H9 (cell line): ENCODE measurements at regions not wholly inside any gene's neighbourhood (a gene's known extent, or its start where the extent isn't known, plus 50 kb on each side); places are given as distances from the start of the nearest gene placed in this dataset.

Experiments
- DNase-seq: peaks from one replicate; pipeline ENCODE4 v3.0.0-alpha.2; 2017
- H2AFZ ChIP-seq: one replicate; pipeline ENCODE4 v1.6.1; 2013; ENCODE audit warnings: mild to moderate bottlenecking, low read length, control low read depth, moderate library complexity
- H2AK5ac ChIP-seq: 2 replicates; pipeline ENCODE4 v1.6.1; 2013; ENCODE audit warnings: low read length, control low read depth, mixed read lengths; ENCODE audit not compliant: insufficient read length
- H2BK120ac ChIP-seq: one replicate; pipeline ENCODE4 v1.6.1; 2013; ENCODE audit warnings: low read depth, mild to moderate bottlenecking, low read length, control low read depth, inconsistent platforms; ENCODE audit not compliant: poor library complexity, severe bottlenecking
- H2BK12ac ChIP-seq: 2 replicates; pipeline ENCODE4 v1.6.1; 2013; ENCODE audit warnings: low read length, control low read depth, mixed read lengths, low read depth; ENCODE audit not compliant: insufficient read length
- H2BK15ac ChIP-seq: 2 replicates; pipeline ENCODE4 v1.6.1; 2013; ENCODE audit warnings: low read depth, low read length, control low read depth
- H2BK20ac ChIP-seq: one replicate; pipeline ENCODE4 v1.6.1; 2013; ENCODE audit warnings: low read depth, mild to moderate bottlenecking, low read length, control low read depth, inconsistent platforms; ENCODE audit not compliant: poor library complexity, severe bottlenecking
- H2BK5ac ChIP-seq: 2 replicates; pipeline ENCODE4 v1.6.1; 2013; ENCODE audit warnings: low read length, control low read depth, mixed read lengths; ENCODE audit not compliant: insufficient read length
- H3K14ac ChIP-seq: 2 replicates; pipeline ENCODE4 v1.6.1; 2013; ENCODE audit warnings: low read length, control low read depth; ENCODE audit not compliant: insufficient read depth
- H3K18ac ChIP-seq: 2 replicates; pipeline ENCODE4 v1.6.1; 2013; ENCODE audit warnings: low read depth, mild to moderate bottlenecking, mixed read lengths, low read length, control low read depth; ENCODE audit not compliant: insufficient read length
- H3K23ac ChIP-seq: 2 replicates; pipeline ENCODE4 v1.6.1; 2013; ENCODE audit warnings: low read length, control low read depth, mixed read lengths, low read depth; ENCODE audit not compliant: insufficient read length
- H3K23me2 ChIP-seq: 2 replicates; pipeline ENCODE4 v1.6.1; 2013; ENCODE audit warnings: low read depth, mild to moderate bottlenecking, mixed read lengths, low read length, control low read depth; ENCODE audit not compliant: insufficient read length, poor library complexity, severe bottlenecking
- H3K27ac ChIP-seq: 2 replicates; pipeline ENCODE4 v1.5.1; 2013; ENCODE audit warnings: low read length, control low read depth, mixed read lengths, low read depth; ENCODE audit not compliant: insufficient read length
- H3K27me3 ChIP-seq: 2 replicates; pipeline ENCODE4 v1.6.1; 2013; ENCODE audit warnings: low read length, control low read depth, inconsistent platforms; ENCODE audit not compliant: insufficient read depth
- H3K4ac ChIP-seq: 2 replicates; pipeline ENCODE4 v1.6.1; 2013; ENCODE audit warnings: low read depth, mild to moderate bottlenecking, control low read depth, inconsistent platforms, low read length, moderate library complexity
- H3K4me1 ChIP-seq: 2 replicates; pipeline ENCODE4 v1.6.1; 2013; ENCODE audit warnings: low read length, control low read depth, inconsistent platforms; ENCODE audit not compliant: insufficient read depth
- H3K4me2 ChIP-seq: 2 replicates; pipeline ENCODE4 v1.6.1; 2013; ENCODE audit warnings: low read length, control low read depth, mixed read lengths; ENCODE audit not compliant: insufficient read length, insufficient read depth
- H3K56ac ChIP-seq: 2 replicates; pipeline ENCODE4 v1.6.1; 2013; ENCODE audit warnings: low read depth, mild to moderate bottlenecking, mixed read lengths, low read length, control low read depth; ENCODE audit not compliant: insufficient read length
- H3K79me1 ChIP-seq: 2 replicates; pipeline ENCODE4 v1.6.1; 2013; ENCODE audit warnings: low read depth, mild to moderate bottlenecking, moderate library complexity, low read length, control low read depth, inconsistent platforms; ENCODE audit not compliant: insufficient read depth, poor library complexity, severe bottlenecking
- H3K79me2 ChIP-seq: 2 replicates; pipeline ENCODE4 v1.6.1; 2013; ENCODE audit warnings: low read length, control low read depth, inconsistent platforms; ENCODE audit not compliant: insufficient read depth
- H3K9ac ChIP-seq: 2 replicates; pipeline ENCODE4 v1.6.1; 2013; ENCODE audit warnings: low read length, control low read depth, mixed read lengths; ENCODE audit not compliant: insufficient read length; ENCODE audit errors: extremely low read depth
- H3K9me3 ChIP-seq: one replicate; pipeline ENCODE4 v1.6.1; 2013; ENCODE audit warnings: low read depth, low read length, inconsistent platforms; ENCODE audit not compliant: control insufficient read depth
- H3T11ph ChIP-seq: one replicate; pipeline ENCODE4 v1.6.1; 2013; ENCODE audit warnings: mild to moderate bottlenecking, low read length, control low read depth, inconsistent platforms
- H4K20me1 ChIP-seq: one replicate; pipeline ENCODE4 v1.6.1; 2013; ENCODE audit not compliant: control insufficient read depth, insufficient read length, insufficient read depth
- H4K5ac ChIP-seq: 2 replicates; pipeline ENCODE4 v1.6.1; 2013; ENCODE audit warnings: low read depth, mild to moderate bottlenecking, mixed read lengths, low read length, control low read depth; ENCODE audit not compliant: insufficient read length
- H4K8ac ChIP-seq: replicated peaks from 2 replicates; pipeline ENCODE4 v1.6.1; 2013; ENCODE audit warnings: low read length, control low read depth, mixed read lengths, low read depth; ENCODE audit not compliant: insufficient read length
- H4K91ac ChIP-seq: 2 replicates; pipeline ENCODE4 v1.6.1; 2013; ENCODE audit warnings: low read depth, mild to moderate bottlenecking, moderate library complexity, mixed read lengths, low read length, control low read depth; ENCODE audit not compliant: insufficient read length
- H3K27ac Mint-ChIP-seq, 3 experiments: 2 replicates in 2 of 3; 3 replicates in 1 of 3; pipeline ENCODE4 v1.8.0; 2020 to 2021; ENCODE audit warnings: mixed read lengths in 3 of 3, mild to moderate bottlenecking in 1 of 3, moderate library complexity in 1 of 3
- H3K27me3 Mint-ChIP-seq: 2 replicates; pipeline ENCODE4 v1.8.0; 2021; ENCODE audit warnings: low read depth, mild to moderate bottlenecking, moderate library complexity, mixed read lengths
- H3K36me3 Mint-ChIP-seq, 3 experiments: 2 replicates in 2 of 3; 3 replicates in 1 of 3; pipeline ENCODE4 v1.8.0; 2020 to 2021; ENCODE audit warnings: low read depth in 3 of 3, mixed read lengths in 3 of 3; ENCODE audit not compliant: insufficient read depth in 1 of 3
- H3K4me1 Mint-ChIP-seq, 2 experiments: 2 replicates each; pipeline ENCODE4 v1.8.0; 2020; ENCODE audit warnings: mixed read lengths in 2 of 2
- H3K4me3 Mint-ChIP-seq, 2 experiments: 2 replicates in 1 of 2; 3 replicates in 1 of 2; pipeline ENCODE4 v1.8.0; 2020 to 2021; ENCODE audit warnings: mild to moderate bottlenecking in 2 of 2, mixed read lengths in 2 of 2, moderate library complexity in 1 of 2
- H3K9me3 Mint-ChIP-seq, 2 experiments: 2 replicates in 1 of 2; 3 replicates in 1 of 2; pipeline ENCODE4 v1.8.0; 2020; ENCODE audit warnings: mild to moderate bottlenecking in 2 of 2, mixed read lengths in 2 of 2, moderate library complexity in 1 of 2
- WGBS: extraction: QIAGEN DNeasy Blood & Tissue Kit; methylation state at CpG from one replicate; pipeline ENCODE4 v1.1.7; 2013; ENCODE audit warnings: missing lambda C conversion rate, low lambda C conversion rate, mixed read lengths; ENCODE audit not compliant: insufficient read length; ENCODE audit errors: extremely low coverage; 5-methylcytosine and 5-hydroxymethylcytosine counted together
- TF ChIP-seq, protein P1 (sequence below): fragments of 200-600 bp; sonication (generic); conservative IDR thresholded peaks from 3 replicates; pipeline ENCODE4 v1.8.0; 2021; ENCODE audit warnings: antibody characterized with exemption, mild to moderate bottlenecking

DNA sequence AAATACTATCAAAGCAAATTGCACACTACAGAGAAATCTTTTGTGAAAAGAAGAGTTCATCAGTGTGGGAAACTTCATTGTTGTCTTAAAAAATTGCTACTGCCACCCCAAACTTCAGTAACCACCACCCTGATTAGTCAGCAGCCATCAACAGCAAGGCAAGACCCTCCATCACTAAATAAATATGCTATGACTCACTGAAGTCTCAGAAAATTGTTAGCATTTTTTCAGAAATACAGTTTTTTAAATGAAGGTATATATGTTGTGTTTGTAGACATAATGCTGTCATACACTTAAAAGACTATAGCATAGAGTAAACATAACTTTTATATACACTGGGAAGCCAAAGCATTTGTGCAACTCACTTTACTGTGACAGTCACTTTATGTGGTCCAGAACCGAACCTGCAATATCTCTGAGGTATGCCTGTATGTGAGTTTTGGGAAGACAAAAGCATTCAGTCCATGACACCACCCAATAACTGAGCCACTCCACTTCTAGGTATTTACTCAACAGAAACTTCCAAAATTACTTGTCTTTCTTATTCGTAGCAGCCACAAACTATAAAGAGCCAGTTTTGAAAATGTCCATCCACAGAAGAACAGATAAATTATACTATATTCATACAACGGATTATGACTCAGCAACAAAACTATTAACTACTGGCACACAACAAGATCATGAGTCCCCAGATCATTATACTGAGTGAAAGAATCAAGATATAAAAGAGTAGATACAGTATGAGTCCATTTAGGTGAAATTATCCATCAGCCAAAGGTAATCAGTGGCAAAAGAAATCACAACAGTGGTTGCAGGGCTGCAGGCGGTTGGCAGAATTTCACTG, 649.6 kb downstream of the BCL11B start:
- H3K14ac ChIP-seq: no peak overlapping the region
- H3K79me2 ChIP-seq: no peaks in the 10 kb centered on the region
- H2BK120ac ChIP-seq: no peak overlapping the region
- H2AFZ ChIP-seq: no peak overlapping the region
- H3K4me1 ChIP-seq: no peaks in the 10 kb centered on the region
- H4K5ac ChIP-seq: no peak overlapping the region
- Mint-ChIP-seq H3K27me3 (no peaks in the 10 kb centered on the region), H3K9me3 (peaks cover 14 to 17% of the 10 kb centered on the region in 2 experiments), H3K36me3 (peaks cover 0 to 4% (median 2%) of the 10 kb centered on the region in 3 experiments; a peak in 3 of 7 replicates), H3K4me3 (no peak overlapping the region), H3K4me1 (no peaks in the 10 kb centered on the region), H3K27ac (peak overlapping the region in 1 of 3 experiments; percentile 71; a peak in 1 of 7 replicates)
- no peak overlapping the region for H2BK5ac ChIP-seq
- no peaks in the 10 kb centered on the region for H4K20me1 ChIP-seq
- no peaks in the 10 kb centered on the region for H3K79me1 ChIP-seq
- H3K18ac ChIP-seq: no peak overlapping the region
- no peaks in the 10 kb centered on the region for H3K23me2 ChIP-seq
- no peak overlapping the region for H3K4me2 ChIP-seq
- no peak overlapping the region for H4K8ac ChIP-seq
- H3K56ac ChIP-seq: no peak overlapping the region
- no peak overlapping the region for H2BK15ac ChIP-seq
- no peak overlapping the region for H2BK12ac ChIP-seq
- H3K9ac ChIP-seq: no peak overlapping the region
- H2AK5ac ChIP-seq: no peak overlapping the region
- no peak overlapping the region for H3T11ph ChIP-seq
- H2BK20ac ChIP-seq: no peak overlapping the region
- no peak overlapping the region for H3K23ac ChIP-seq
- DNase-seq: no peak
- no peaks in the 10 kb centered on the region for H3K9me3 ChIP-seq
- H3K27me3 ChIP-seq: no peaks in the 10 kb centered on the region
- H3K27ac ChIP-seq: no peak overlapping the region
- no peak overlapping the region for H3K4ac ChIP-seq
- no peak overlapping the region for H4K91ac ChIP-seq
- no CpG with 5 or more reads among the region's 4 CpGs for WGBS
- TF ChIP-seq, protein P1, sequence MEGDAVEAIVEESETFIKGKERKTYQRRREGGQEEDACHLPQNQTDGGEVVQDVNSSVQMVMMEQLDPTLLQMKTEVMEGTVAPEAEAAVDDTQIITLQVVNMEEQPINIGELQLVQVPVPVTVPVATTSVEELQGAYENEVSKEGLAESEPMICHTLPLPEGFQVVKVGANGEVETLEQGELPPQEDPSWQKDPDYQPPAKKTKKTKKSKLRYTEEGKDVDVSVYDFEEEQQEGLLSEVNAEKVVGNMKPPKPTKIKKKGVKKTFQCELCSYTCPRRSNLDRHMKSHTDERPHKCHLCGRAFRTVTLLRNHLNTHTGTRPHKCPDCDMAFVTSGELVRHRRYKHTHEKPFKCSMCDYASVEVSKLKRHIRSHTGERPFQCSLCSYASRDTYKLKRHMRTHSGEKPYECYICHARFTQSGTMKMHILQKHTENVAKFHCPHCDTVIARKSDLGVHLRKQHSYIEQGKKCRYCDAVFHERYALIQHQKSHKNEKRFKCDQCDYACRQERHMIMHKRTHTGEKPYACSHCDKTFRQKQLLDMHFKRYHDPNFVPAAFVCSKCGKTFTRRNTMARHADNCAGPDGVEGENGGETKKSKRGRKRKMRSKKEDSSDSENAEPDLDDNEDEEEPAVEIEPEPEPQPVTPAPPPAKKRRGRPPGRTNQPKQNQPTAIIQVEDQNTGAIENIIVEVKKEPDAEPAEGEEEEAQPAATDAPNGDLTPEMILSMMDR: no peak
